ENCODE measurements at regions not wholly inside any gene's neighbourhood (a gene's known extent, or its start where the extent isn't known, plus 50 kb on each side); places are given as distances from the start of the nearest gene placed in this dataset.
A peak's percentile ranks its signal among the peaks of the same experiment; 100 is the strongest.

DNA sequence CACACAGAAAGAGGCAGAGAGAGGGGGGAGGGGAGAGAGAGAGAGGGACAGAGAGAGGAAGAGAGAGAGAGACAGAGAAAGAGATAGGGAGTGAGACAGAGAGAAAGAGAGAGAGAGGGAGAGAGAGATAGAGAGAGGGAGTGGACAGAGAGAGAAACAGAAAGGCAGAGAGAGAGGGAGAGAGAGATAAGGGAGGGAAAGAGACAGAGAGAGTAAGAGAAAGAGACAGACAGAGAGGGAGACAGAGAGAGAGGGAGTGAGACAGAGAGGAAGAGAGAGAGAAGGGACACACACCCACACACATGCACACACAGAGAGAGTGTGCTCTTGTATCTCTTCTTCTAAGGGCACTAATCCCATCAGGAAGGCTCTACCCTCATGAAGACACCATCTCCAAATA is 103.2 kb upstream of the ESRRB start:
- DNase-seq (ENCODE audit: low read depth in 2 of 2) = peak in 1 of 2 donors; percentile 23
- Histone ChIP-seq H3K4me3 (replicated peaks in 1 of 4; ENCODE audit: control extremely low read depth in 1 of 4, insufficient read depth in 1 of 4, low read depth in 3 of 4, low read length in 4 of 4) (no peak overlapping the region), H3K4me2 (ENCODE audit: extremely low read depth, insufficient read depth, low read length) (no peak overlapping the region)

DNA sequence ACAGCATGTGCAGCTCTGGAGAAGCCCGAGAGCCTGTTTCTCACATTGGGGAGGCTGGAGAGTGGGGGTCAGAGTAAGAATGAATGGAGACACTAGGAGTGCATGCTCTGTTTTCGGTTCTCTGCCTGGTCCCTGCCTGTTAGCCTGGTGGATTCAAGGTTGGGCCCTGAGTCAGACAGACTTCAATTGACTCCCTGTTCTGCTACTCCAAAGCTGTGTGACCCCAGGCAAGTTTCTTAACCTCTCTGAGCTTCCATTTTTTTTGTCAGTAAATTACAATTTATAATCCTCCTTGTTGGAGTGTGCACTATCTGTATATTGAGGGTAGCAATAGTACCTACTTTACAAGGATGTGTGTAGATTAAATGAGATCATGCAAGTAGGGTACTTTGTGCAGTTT is 102.6 kb upstream of the ESRRB start:
- H3K9me3 ChIP-seq (ENCODE audit: control insufficient read depth, insufficient read depth, low read depth, low read length) = no peaks in the 10 kb centered on the region
- H2AFZ ChIP-seq (ENCODE audit: low read length) = no peak overlapping the region
- H3K9ac ChIP-seq (ENCODE audit: insufficient read depth, low read length) = no peak overlapping the region
- peaks cover 5% of the 10 kb centered on the region for H3K27me3 ChIP-seq (ENCODE audit: control insufficient read depth, insufficient read depth, low read length)
- H4K20me1 ChIP-seq (ENCODE audit: control insufficient read depth, extremely low read depth, insufficient read depth, low read length) = no peaks in the 10 kb centered on the region
- H3K79me2 ChIP-seq (ENCODE audit: control insufficient read depth, insufficient read depth, low read length) = no peaks in the 10 kb centered on the region
- H3K27ac ChIP-seq (ENCODE audit: insufficient read depth, low read length) = no peak overlapping the region
- TF ChIP-seq EZH2 (IDR thresholded peaks at IDR 0.05; ENCODE audit: low read length, missing control alignments) = no peak
- TF ChIP-seq, protein P1, sequence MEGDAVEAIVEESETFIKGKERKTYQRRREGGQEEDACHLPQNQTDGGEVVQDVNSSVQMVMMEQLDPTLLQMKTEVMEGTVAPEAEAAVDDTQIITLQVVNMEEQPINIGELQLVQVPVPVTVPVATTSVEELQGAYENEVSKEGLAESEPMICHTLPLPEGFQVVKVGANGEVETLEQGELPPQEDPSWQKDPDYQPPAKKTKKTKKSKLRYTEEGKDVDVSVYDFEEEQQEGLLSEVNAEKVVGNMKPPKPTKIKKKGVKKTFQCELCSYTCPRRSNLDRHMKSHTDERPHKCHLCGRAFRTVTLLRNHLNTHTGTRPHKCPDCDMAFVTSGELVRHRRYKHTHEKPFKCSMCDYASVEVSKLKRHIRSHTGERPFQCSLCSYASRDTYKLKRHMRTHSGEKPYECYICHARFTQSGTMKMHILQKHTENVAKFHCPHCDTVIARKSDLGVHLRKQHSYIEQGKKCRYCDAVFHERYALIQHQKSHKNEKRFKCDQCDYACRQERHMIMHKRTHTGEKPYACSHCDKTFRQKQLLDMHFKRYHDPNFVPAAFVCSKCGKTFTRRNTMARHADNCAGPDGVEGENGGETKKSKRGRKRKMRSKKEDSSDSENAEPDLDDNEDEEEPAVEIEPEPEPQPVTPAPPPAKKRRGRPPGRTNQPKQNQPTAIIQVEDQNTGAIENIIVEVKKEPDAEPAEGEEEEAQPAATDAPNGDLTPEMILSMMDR (conservative IDR thresholded peaks at IDR 0.05 in 1 of 2, IDR thresholded peaks at IDR 0.05 in 1 of 2; ENCODE audit: low read depth in 1 of 2, low read length in 2 of 2) = no peak
- H3K4me2 ChIP-seq (ENCODE audit: extremely low read depth, insufficient read depth, low read length) = no peak overlapping the region
- no peaks in the 10 kb centered on the region for H3K4me1 ChIP-seq (ENCODE audit: control insufficient read depth, extremely low read depth, insufficient read depth, low read length)
- no peak overlapping the region for H3K4me3 ChIP-seq (replicated peaks in 1 of 4; ENCODE audit: control extremely low read depth in 1 of 4, insufficient read depth in 1 of 4, low read depth in 3 of 4, low read length in 4 of 4)
- H3K36me3 ChIP-seq (ENCODE audit: control insufficient read depth, insufficient read depth, low read length) = no peaks in the 10 kb centered on the region
- DNase-seq (ENCODE audit: low read depth in 2 of 2) = no peak

More for the DNA sequence above, 103.2 kb upstream of the ESRRB start:
- Histone ChIP-seq H3K9ac (ENCODE audit: insufficient read depth, low read length) (no peak overlapping the region), H2AFZ (ENCODE audit: low read length) (no peak overlapping the region), H4K20me1 (ENCODE audit: control insufficient read depth, extremely low read depth, insufficient read depth, low read length) (no peaks in the 10 kb centered on the region), H3K27ac (ENCODE audit: insufficient read depth, low read length) (no peak overlapping the region), H3K36me3 (ENCODE audit: control insufficient read depth, insufficient read depth, low read length) (no peaks in the 10 kb centered on the region), H3K79me2 (ENCODE audit: control insufficient read depth, insufficient read depth, low read length) (no peaks in the 10 kb centered on the region), H3K9me3 (ENCODE audit: control insufficient read depth, insufficient read depth, low read depth, low read length) (no peaks in the 10 kb centered on the region), H3K4me1 (ENCODE audit: control insufficient read depth, extremely low read depth, insufficient read depth, low read length) (no peaks in the 10 kb centered on the region), H3K27me3 (ENCODE audit: control insufficient read depth, insufficient read depth, low read length) (peaks cover 6% of the 10 kb centered on the region)
- TF ChIP-seq, protein P1 (conservative IDR thresholded peaks at IDR 0.05 in 1 of 2, IDR thresholded peaks at IDR 0.05 in 1 of 2; ENCODE audit: low read depth in 1 of 2, low read length in 2 of 2) = no peak
- TF ChIP-seq EZH2 (IDR thresholded peaks at IDR 0.05; ENCODE audit: low read length, missing control alignments) = no peak

DNA sequence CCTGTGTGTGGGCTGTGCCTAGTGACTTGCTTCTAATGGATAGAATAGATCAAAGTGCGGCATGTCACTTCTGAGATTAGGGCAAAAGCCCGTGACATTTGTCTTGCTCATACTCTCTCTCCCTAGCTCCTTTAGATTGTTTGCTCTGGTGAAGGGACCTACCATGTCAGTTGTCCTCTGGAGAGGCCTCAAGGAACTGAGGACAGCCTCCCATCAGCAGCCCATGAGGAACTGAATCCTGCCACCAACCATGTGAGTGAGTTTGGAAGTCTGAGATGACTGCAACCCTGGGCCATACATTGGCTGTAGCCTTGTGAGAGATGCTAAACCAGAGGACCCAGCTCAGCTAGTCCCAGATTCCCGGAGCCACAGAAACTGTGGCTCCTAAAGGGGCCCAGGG is 101.6 kb upstream of the ESRRB start:
- H3K27ac ChIP-seq (ENCODE audit: insufficient read depth, low read length) = no peak overlapping the region
- peaks cover 4% of the 10 kb centered on the region for H3K27me3 ChIP-seq (ENCODE audit: control insufficient read depth, insufficient read depth, low read length)
- H4K20me1 ChIP-seq (ENCODE audit: control insufficient read depth, extremely low read depth, insufficient read depth, low read length) = no peaks in the 10 kb centered on the region
- H3K4me3 ChIP-seq (replicated peaks in 1 of 4; ENCODE audit: control extremely low read depth in 1 of 4, insufficient read depth in 1 of 4, low read depth in 3 of 4, low read length in 4 of 4) = no peak overlapping the region
- no peaks in the 10 kb centered on the region for H3K9me3 ChIP-seq (ENCODE audit: control insufficient read depth, insufficient read depth, low read depth, low read length)
- H2AFZ ChIP-seq (ENCODE audit: low read length) = no peak overlapping the region
- DNase-seq (ENCODE audit: low read depth in 2 of 2) = no peak
- H3K4me2 ChIP-seq (ENCODE audit: extremely low read depth, insufficient read depth, low read length) = no peak overlapping the region
- no peaks in the 10 kb centered on the region for H3K36me3 ChIP-seq (ENCODE audit: control insufficient read depth, insufficient read depth, low read length)
- TF ChIP-seq, protein P1 (conservative IDR thresholded peaks at IDR 0.05 in 1 of 2, IDR thresholded peaks at IDR 0.05 in 1 of 2; ENCODE audit: low read depth in 1 of 2, low read length in 2 of 2) = no peak
- TF ChIP-seq EZH2 (IDR thresholded peaks at IDR 0.05; ENCODE audit: low read length, missing control alignments) = no peak
- H3K9ac ChIP-seq (ENCODE audit: insufficient read depth, low read length) = no peak overlapping the region
- no peaks in the 10 kb centered on the region for H3K4me1 ChIP-seq (ENCODE audit: control insufficient read depth, extremely low read depth, insufficient read depth, low read length)
- no peaks in the 10 kb centered on the region for H3K79me2 ChIP-seq (ENCODE audit: control insufficient read depth, insufficient read depth, low read length)
